Endothelial cell of umbilical vein (primary cell): ENCODE measurements at regions not wholly inside any gene's neighbourhood (a gene's known extent, or its start where the extent isn't known, plus 50 kb on each side); places are given as distances from the start of the nearest gene placed in this dataset.

Source experiments
- BruUV-seq: library from RNA; stranded (reverse); fragments of 400-500 nt; replicated peaks from 2 replicates; lab custom pipeline; 2021; lab: Mats Ljungman, UMichigan
- CTCF ChIA-PET: fragments of 300-600, 350-600 bp; sonication (Branson Sonifier 250); formaldehyde crosslinking; loops from one replicate; lab custom pipeline; 2021; ENCODE audit warnings: antibody characterized with exemption, inconsistent platforms; lab: Charles Lee
- POLR2A ChIA-PET: fragments of 300-600, 350-600 bp; sonication (Branson Sonifier 250); formaldehyde crosslinking; loops from one replicate; lab custom pipeline; 2021; ENCODE audit warnings: antibody characterized with exemption, inconsistent platforms; lab: Charles Lee
- DNase-seq: peaks from one replicate; pipeline ENCODE4 v3.0.0-alpha.2; 2011; ENCODE audit warnings: low read depth, low spot score
- FAIRE-seq: peaks from 2 replicates; lab custom pipeline; 2011; peaks lifted over from hg19 to GRCh38; lab: Jason Lieb, UNC
- H2AFZ ChIP-seq: 2 replicates; pipeline ENCODE4 v1.6.0; 2012; ENCODE audit warnings: low read depth, low read length, control low read depth, inconsistent platforms
- H3K27ac ChIP-seq: 2 replicates; pipeline ENCODE4 v1.5.1; 2011; ENCODE audit warnings: low read depth, mild to moderate bottlenecking, control low read depth, low read length, moderate library complexity; ENCODE audit not compliant: insufficient read depth
- H3K27me3 ChIP-seq, 2 experiments: 2 replicates each; pipeline versions ENCODE4 v1.6.0 to v1.6.1; 2011; ENCODE audit warnings: low read length in 2 of 2, mixed read lengths in 1 of 2; ENCODE audit not compliant: control insufficient read depth in 2 of 2, insufficient read depth in 2 of 2
- H3K36me3 ChIP-seq, 2 experiments: 2 replicates in 1 of 2; 3 replicates in 1 of 2; pipeline ENCODE4 v1.5.1; 2011; ENCODE audit warnings: low read length in 2 of 2, mild to moderate bottlenecking in 1 of 2, moderate library complexity in 1 of 2; ENCODE audit not compliant: control insufficient read depth in 2 of 2, insufficient read depth in 2 of 2; ENCODE audit errors: extremely low read depth in 1 of 2
- H3K4me1 ChIP-seq: 3 replicates; pipeline ENCODE4 v1.5.1; 2011; ENCODE audit warnings: mild to moderate bottlenecking, low read length; ENCODE audit not compliant: control insufficient read depth, insufficient read depth; ENCODE audit errors: extremely low read depth
- H3K4me2 ChIP-seq: 2 replicates; pipeline ENCODE4 v1.6.1; 2011; ENCODE audit warnings: low read length, control low read depth, mixed read lengths; ENCODE audit not compliant: insufficient read depth
- H3K4me3 ChIP-seq, 3 experiments: fragments of 200-600 bp in 1 of 3; sonication (generic), shearing (Covaris generic) in 1 of 3; replicated peaks in 1 of 3; 2 replicates each; pipeline ENCODE4 v1.5.1; 2011 to 2016; ENCODE audit warnings: control low read depth in 3 of 3, low read length in 3 of 3, mild to moderate bottlenecking in 2 of 3, inconsistent platforms in 1 of 3, low read depth in 1 of 3, moderate library complexity in 1 of 3; ENCODE audit not compliant: insufficient read depth in 1 of 3
- H3K79me2 ChIP-seq: 2 replicates; pipeline ENCODE4 v1.6.0; 2012; ENCODE audit warnings: low read length, inconsistent platforms; ENCODE audit not compliant: control insufficient read depth, insufficient read depth
- H3K9ac ChIP-seq: replicated peaks from 2 replicates; pipeline ENCODE3; 2011; ENCODE audit warnings: low read length, control low read depth; ENCODE audit not compliant: insufficient read depth; ENCODE audit errors: extremely low read depth
- H3K9me1 ChIP-seq: replicated peaks from 3 replicates; pipeline ENCODE4 v1.6.0; 2011; ENCODE audit warnings: mild to moderate bottlenecking, low read length; ENCODE audit not compliant: control insufficient read depth, insufficient read depth; ENCODE audit errors: extremely low read depth
- H3K9me3 ChIP-seq: replicated peaks from 2 replicates; pipeline ENCODE4 v1.5.1; 2012; ENCODE audit warnings: low read length, inconsistent platforms; ENCODE audit not compliant: control insufficient read depth, insufficient read depth
- H4K20me1 ChIP-seq: replicated peaks from 2 replicates; pipeline ENCODE3; 2011; ENCODE audit warnings: mild to moderate bottlenecking, low read length; ENCODE audit not compliant: control insufficient read depth, insufficient read depth; ENCODE audit errors: extremely low read depth
- EZH2 ChIP-seq: IDR thresholded peaks from 2 replicates; pipeline ENCODE4 v1.6.1; 2012; ENCODE audit warnings: borderline replicate concordance, low read depth, mild to moderate bottlenecking, moderate library complexity, low read length, inconsistent platforms; ENCODE audit not compliant: severe bottlenecking
- FOS ChIP-seq: IDR thresholded peaks from 2 replicates; pipeline ENCODE4 v1.6.1; 2011; ENCODE audit warnings: mild to moderate bottlenecking, low read length, moderate library complexity, borderline replicate concordance; ENCODE audit not compliant: insufficient read depth
- GATA2 ChIP-seq: IDR thresholded peaks from 2 replicates; pipeline ENCODE4 v1.7.0; 2011; ENCODE audit warnings: low read depth, mild to moderate bottlenecking, moderate library complexity, mixed read lengths, low read length; ENCODE audit not compliant: insufficient read length, insufficient read depth
- JUN ChIP-seq: IDR thresholded peaks from 2 replicates; pipeline ENCODE4 v1.6.1; 2011; ENCODE audit warnings: borderline replicate concordance, low read depth; ENCODE audit not compliant: insufficient read length, insufficient read depth
- MYC ChIP-seq: IDR thresholded peaks from one replicate; pipeline ENCODE4 v1.6.1; 2011; ENCODE audit warnings: mild to moderate bottlenecking, low read depth, low read length
- POLR2A ChIP-seq: IDR thresholded peaks from 2 replicates; pipeline ENCODE4 v1.6.1; 2012; ENCODE audit warnings: low read depth, mild to moderate bottlenecking, control low read depth, low read length
- POLR2AphosphoS5 ChIP-seq: IDR thresholded peaks from 2 replicates; pipeline ENCODE4 v1.6.1; 2012; ENCODE audit warnings: low read depth, mild to moderate bottlenecking, control low read depth, low read length, moderate library complexity; ENCODE audit not compliant: insufficient read depth
- dilution Hi-C: fragments of 300-500 bp; cut with MboI; formaldehyde crosslinking; loops from one replicate; pipeline ENCODE4 v1.15.0; 2019; ENCODE audit warnings: low sequenced_read_pairs; ENCODE audit not compliant: extremely low pct_ligation_motif_present
- intact Hi-C: fragments of 100-400 bp; cut with micrococcal nuclease; formaldehyde crosslinking; loops from one replicate; pipeline ENCODE4 v1.10.0; 2022
- TF ChIP-seq, protein P1 (sequence below), 2 donors: IDR thresholded peaks; 1 replicate in 1 of 2; 2 replicates in 1 of 2; pipeline ENCODE4 v1.5.1; 2011; ENCODE audit warnings: low read length in 2 of 2, mild to moderate bottlenecking in 2 of 2, moderate library complexity in 2 of 2, control low read depth in 1 of 2, inconsistent platforms in 1 of 2, low read depth in 1 of 2; ENCODE audit not compliant: insufficient read depth in 1 of 2; ENCODE audit errors: extremely low read depth in 1 of 2
- TF ChIP-seq, protein P2 (sequence below): IDR thresholded peaks from 2 replicates; pipeline ENCODE4 v1.6.1; 2011; ENCODE audit not compliant: insufficient read depth, insufficient read length

GRCh38 chr6:140845701-140846100 lies 1287.0 kb upstream of the GJE1 start:
- Histone ChIP-seq H2AFZ (no peak overlapping the region), H3K27me3 (no peaks in the 10 kb centered on the region), H3K4me3 (no peak overlapping the region), H3K9me1 (no peaks in the 10 kb centered on the region), H3K9me3 (no peaks in the 10 kb centered on the region), H3K27ac (no peak overlapping the region), H3K9ac (no peak overlapping the region), H3K79me2 (no peaks in the 10 kb centered on the region), H3K4me2 (no peak overlapping the region), H3K4me1 (peaks cover 41% of the 10 kb centered on the region), H4K20me1 (no peaks in the 10 kb centered on the region), H3K36me3 (no peaks in the 10 kb centered on the region)
- no peak for TF ChIP-seq POLR2A
- TF ChIP-seq, protein P1, sequence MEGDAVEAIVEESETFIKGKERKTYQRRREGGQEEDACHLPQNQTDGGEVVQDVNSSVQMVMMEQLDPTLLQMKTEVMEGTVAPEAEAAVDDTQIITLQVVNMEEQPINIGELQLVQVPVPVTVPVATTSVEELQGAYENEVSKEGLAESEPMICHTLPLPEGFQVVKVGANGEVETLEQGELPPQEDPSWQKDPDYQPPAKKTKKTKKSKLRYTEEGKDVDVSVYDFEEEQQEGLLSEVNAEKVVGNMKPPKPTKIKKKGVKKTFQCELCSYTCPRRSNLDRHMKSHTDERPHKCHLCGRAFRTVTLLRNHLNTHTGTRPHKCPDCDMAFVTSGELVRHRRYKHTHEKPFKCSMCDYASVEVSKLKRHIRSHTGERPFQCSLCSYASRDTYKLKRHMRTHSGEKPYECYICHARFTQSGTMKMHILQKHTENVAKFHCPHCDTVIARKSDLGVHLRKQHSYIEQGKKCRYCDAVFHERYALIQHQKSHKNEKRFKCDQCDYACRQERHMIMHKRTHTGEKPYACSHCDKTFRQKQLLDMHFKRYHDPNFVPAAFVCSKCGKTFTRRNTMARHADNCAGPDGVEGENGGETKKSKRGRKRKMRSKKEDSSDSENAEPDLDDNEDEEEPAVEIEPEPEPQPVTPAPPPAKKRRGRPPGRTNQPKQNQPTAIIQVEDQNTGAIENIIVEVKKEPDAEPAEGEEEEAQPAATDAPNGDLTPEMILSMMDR (IDR thresholded peaks at IDR 0.05; ENCODE audit: extremely low read depth in 1 of 2, insufficient read depth in 1 of 2, low read depth in 1 of 2, low read length in 2 of 2) = no peak
- TF ChIP-seq, protein P2, sequence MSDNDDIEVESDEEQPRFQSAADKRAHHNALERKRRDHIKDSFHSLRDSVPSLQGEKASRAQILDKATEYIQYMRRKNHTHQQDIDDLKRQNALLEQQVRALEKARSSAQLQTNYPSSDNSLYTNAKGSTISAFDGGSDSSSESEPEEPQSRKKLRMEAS = no peak
- FAIRE-seq (no peak), DNase-seq (no peak)
- intact Hi-C loops (loop anchor here (2.0 to 10.0 kb wide), 5 partner anchors 73 to 1473 kb away; partner anchors contain the start of gene CITED2), dilution Hi-C loops (no loop called here)
- CTCF ChIA-PET = interaction anchor here (2.0 kb wide), 1 partner anchor 12 kb away, joined by 5 read pairs; no protein-coding TSS in a partner anchor
- POLR2A ChIA-PET = no interaction called here
- BruUV-seq = no TSS peak

GRCh38 chr6:140844167-140844566 lies 1288.6 kb upstream of the GJE1 start:
- Histone ChIP-seq H3K4me2 (no peak overlapping the region), H3K9me1 (no peaks in the 10 kb centered on the region), H4K20me1 (no peaks in the 10 kb centered on the region), H3K9ac (no peak overlapping the region), H3K9me3 (no peaks in the 10 kb centered on the region), H3K4me1 (peaks cover 25% of the 10 kb centered on the region), H3K27ac (no peak overlapping the region), H3K27me3 (no peaks in the 10 kb centered on the region), H3K4me3 (no peak overlapping the region), H2AFZ (no peak overlapping the region), H3K36me3 (no peaks in the 10 kb centered on the region), H3K79me2 (no peaks in the 10 kb centered on the region)
- dilution Hi-C loops = no loop called here
- BruUV-seq = no TSS peak
- POLR2A ChIA-PET = no interaction called here
- FAIRE-seq (no peak), DNase-seq (no peak)
- CTCF ChIA-PET = no interaction called here
- intact Hi-C loops = loop anchor here (10.0 kb wide), 1 partner anchor 399 kb away; no protein-coding TSS in a partner anchor
- TF ChIP-seq POLR2A = no peak
- TF ChIP-seq, protein P2 = no peak
- TF ChIP-seq EZH2 = no peak
- no peak for TF ChIP-seq GATA2
- no peak for TF ChIP-seq JUN
- TF ChIP-seq, protein P1 (IDR thresholded peaks at IDR 0.05; ENCODE audit: extremely low read depth in 1 of 2, insufficient read depth in 1 of 2, low read depth in 1 of 2, low read length in 2 of 2) = no peak
- TF ChIP-seq FOS = no peak
- TF ChIP-seq MYC = no peak
- TF ChIP-seq POLR2AphosphoS5 = no peak
